Ishikawa (cell line): ENCODE measurements at regions not wholly inside any gene's neighbourhood (a gene's known extent, or its start where the extent isn't known, plus 50 kb on each side); places are given as distances from the start of the nearest gene placed in this dataset.

Experiments
- CREB1 ChIP-seq: IDR thresholded peaks from 2 replicates; pipeline ENCODE4 v1.6.1; 2012; ENCODE audit warnings: low read depth
- EGR1 ChIP-seq: IDR thresholded peaks from 2 replicates; pipeline ENCODE4 v1.6.1; 2012
- EP300 ChIP-seq: IDR thresholded peaks from 2 replicates; pipeline ENCODE4 v1.6.1; 2012; ENCODE audit warnings: borderline replicate concordance
- MAX ChIP-seq: IDR thresholded peaks from 2 replicates; pipeline ENCODE4 v1.6.1; 2012
- TEAD4 ChIP-seq: IDR thresholded peaks from 2 replicates; pipeline ENCODE4 v1.6.1; 2012
- YY1 ChIP-seq: IDR thresholded peaks from 2 replicates; pipeline ENCODE4 v1.6.1; 2012; ENCODE audit warnings: low read depth
- ZBTB7A ChIP-seq: IDR thresholded peaks from 2 replicates; pipeline ENCODE4 v1.6.1; 2012; ENCODE audit warnings: low read depth

GRCh38 chr15:53256457-53256856 lies 466.3 kb upstream of the ONECUT1 start:
- TF ChIP-seq MAX (no peak), EP300 (no peak), CREB1 (no peak), TEAD4 (no peak), YY1 (no peak), EGR1 (no peak), ZBTB7A (no peak)
